SH-SY5Y (cell line): ENCODE measurements at regions not wholly inside any gene's neighbourhood (a gene's known extent, or its start where the extent isn't known, plus 50 kb on each side); places are given as distances from the start of the nearest gene placed in this dataset.

ENCODE experiments used
- GATA2 ChIP-seq: IDR thresholded peaks from 2 replicates; pipeline ENCODE4 v1.6.1; 2011; ENCODE audit warnings: mild to moderate bottlenecking, low read depth, low read length
- GATA3 ChIP-seq: IDR thresholded peaks from 2 replicates; pipeline ENCODE4 v1.6.1; 2011; ENCODE audit warnings: low read depth, mild to moderate bottlenecking, low read length, moderate library complexity

DNA sequence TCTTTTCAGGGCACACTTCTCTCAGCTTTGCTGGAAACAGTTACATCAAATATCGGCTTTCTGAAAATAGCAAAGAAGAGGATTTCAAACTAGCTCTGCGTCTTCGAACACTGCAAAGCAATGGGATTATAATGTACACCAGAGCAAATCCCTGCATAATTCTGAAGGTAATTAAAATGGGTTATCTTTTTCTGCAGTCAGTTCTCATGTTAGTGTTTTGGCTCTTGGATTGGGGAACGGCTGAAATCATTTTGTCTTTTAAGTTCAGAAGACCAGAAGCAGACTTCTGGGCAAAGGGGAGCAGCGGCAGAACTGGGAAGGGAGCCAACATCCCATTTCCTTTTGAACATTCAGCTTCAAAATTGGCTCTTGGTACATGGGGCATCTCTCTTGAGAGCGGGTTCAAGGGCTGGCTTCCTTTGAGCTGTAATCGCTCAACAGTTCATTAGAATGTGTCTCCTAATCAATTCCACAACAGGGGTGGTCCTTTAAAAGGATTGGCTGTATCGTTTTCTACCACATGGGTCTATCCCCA lies 110.2 kb upstream of the MTNR1B start:
- TF ChIP-seq GATA2 (no peak), GATA3 (no peak)
